Gastroesophageal sphincter (tissue), 3 donors: ENCODE measurements at regions not wholly inside any gene's neighbourhood (a gene's known extent, or its start where the extent isn't known, plus 50 kb on each side); places are given as distances from the start of the nearest gene placed in this dataset.

Experiments
- POLR2A ChIP-seq, 2 donors: fragments of 450-650 bp; IDR thresholded peaks; one replicate each; pipeline ENCODE4 v1.6.1; 2017; ENCODE audit warnings: antibody characterized with exemption in 2 of 2, mild to moderate bottlenecking in 2 of 2, moderate library complexity in 1 of 2
- TF ChIP-seq, protein P1 (sequence below), 4 experiments: fragments of 200-600 bp in 2 of 4; fragments of 450-650 bp in 2 of 4; sonication (generic) in 1 of 4; IDR thresholded peaks; one replicate each; pipeline ENCODE4 v1.5.1; 2017 to 2019; ENCODE audit warnings: antibody characterized with exemption in 4 of 4, mild to moderate bottlenecking in 2 of 4, moderate library complexity in 2 of 4

DNA sequence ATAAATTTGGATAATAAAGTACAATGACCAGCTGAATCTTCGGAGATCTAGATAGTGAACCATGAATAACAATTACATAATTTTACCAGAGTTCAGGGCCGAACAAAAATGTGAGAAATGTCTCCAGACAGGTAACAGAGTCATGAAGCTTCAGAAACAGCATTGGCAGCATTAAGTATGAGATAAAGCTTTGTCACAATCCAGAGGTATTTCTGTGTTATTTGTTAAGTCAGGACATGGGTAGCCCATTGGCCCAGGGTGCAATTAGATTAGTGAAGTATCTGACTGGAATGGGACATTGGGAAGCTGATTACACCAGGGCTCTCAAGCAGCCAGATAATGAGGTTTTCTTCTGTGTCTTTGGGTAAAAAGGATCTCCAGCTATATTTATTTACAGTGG lies 184.2 kb upstream of the PPP1R3A start:
- TF ChIP-seq, protein P1, sequence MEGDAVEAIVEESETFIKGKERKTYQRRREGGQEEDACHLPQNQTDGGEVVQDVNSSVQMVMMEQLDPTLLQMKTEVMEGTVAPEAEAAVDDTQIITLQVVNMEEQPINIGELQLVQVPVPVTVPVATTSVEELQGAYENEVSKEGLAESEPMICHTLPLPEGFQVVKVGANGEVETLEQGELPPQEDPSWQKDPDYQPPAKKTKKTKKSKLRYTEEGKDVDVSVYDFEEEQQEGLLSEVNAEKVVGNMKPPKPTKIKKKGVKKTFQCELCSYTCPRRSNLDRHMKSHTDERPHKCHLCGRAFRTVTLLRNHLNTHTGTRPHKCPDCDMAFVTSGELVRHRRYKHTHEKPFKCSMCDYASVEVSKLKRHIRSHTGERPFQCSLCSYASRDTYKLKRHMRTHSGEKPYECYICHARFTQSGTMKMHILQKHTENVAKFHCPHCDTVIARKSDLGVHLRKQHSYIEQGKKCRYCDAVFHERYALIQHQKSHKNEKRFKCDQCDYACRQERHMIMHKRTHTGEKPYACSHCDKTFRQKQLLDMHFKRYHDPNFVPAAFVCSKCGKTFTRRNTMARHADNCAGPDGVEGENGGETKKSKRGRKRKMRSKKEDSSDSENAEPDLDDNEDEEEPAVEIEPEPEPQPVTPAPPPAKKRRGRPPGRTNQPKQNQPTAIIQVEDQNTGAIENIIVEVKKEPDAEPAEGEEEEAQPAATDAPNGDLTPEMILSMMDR (IDR thresholded peaks at IDR 0.05) = no peak
- TF ChIP-seq POLR2A (IDR thresholded peaks at IDR 0.05) = no peak
